ENCODE measurements at regions not wholly inside any gene's neighbourhood (a gene's known extent, or its start where the extent isn't known, plus 50 kb on each side); places are given as distances from the start of the nearest gene placed in this dataset.

GRCh38 chr16:87032554-87032953 is 284.6 kb downstream of the C16orf95 start:
- TF ChIP-seq CTCF (IDR thresholded peaks at IDR 0.05; ENCODE audit: poor library complexity) (no peak), EZH2 (IDR thresholded peaks at IDR 0.05; ENCODE audit: borderline replicate concordance) (no peak), EZH2phosphoT487 (IDR thresholded peaks at IDR 0.05; ENCODE audit: low read depth, severe bottlenecking, unreplicated experiment) (no peak)

All from hepatocyte (in vitro differentiated cells).